ENCODE measurements at regions not wholly inside any gene's neighbourhood (a gene's known extent, or its start where the extent isn't known, plus 50 kb on each side); places are given as distances from the start of the nearest gene placed in this dataset.

GRCh38 chr16:59336136-59336695 is 602.1 kb upstream of the GOT2 start:
- TF ChIP-seq SMC3 (IDR thresholded peaks at IDR 0.05; ENCODE audit: low read depth, low read length) (no peak), EP300 (IDR thresholded peaks at IDR 0.05; ENCODE audit: borderline replicate concordance in 1 of 2, low read depth in 1 of 2, low read length in 1 of 2) (no peak), CTCF (IDR thresholded peaks at IDR 0.05) (no peak), TCF12 (IDR thresholded peaks at IDR 0.05) (no peak), TAF1 (IDR thresholded peaks at IDR 0.05; ENCODE audit: borderline replicate concordance, low read depth, low read length) (no peak), TEAD4 (IDR thresholded peaks at IDR 0.05; ENCODE audit: borderline replicate concordance, insufficient read depth) (no peak), REST (IDR thresholded peaks at IDR 0.05; ENCODE audit: low read depth, low read length) (no peak), POLR2AphosphoS5 (IDR thresholded peaks at IDR 0.05; ENCODE audit: low read depth, low read length) (no peak), GABPA (IDR thresholded peaks at IDR 0.05; ENCODE audit: low read depth) (no peak), RFX5 (IDR thresholded peaks at IDR 0.05; ENCODE audit: low read length) (no peak), CHD2 (IDR thresholded peaks at IDR 0.05; ENCODE audit: low read length, partially characterized antibody) (no peak)
- TF ChIP-seq, protein P1, sequence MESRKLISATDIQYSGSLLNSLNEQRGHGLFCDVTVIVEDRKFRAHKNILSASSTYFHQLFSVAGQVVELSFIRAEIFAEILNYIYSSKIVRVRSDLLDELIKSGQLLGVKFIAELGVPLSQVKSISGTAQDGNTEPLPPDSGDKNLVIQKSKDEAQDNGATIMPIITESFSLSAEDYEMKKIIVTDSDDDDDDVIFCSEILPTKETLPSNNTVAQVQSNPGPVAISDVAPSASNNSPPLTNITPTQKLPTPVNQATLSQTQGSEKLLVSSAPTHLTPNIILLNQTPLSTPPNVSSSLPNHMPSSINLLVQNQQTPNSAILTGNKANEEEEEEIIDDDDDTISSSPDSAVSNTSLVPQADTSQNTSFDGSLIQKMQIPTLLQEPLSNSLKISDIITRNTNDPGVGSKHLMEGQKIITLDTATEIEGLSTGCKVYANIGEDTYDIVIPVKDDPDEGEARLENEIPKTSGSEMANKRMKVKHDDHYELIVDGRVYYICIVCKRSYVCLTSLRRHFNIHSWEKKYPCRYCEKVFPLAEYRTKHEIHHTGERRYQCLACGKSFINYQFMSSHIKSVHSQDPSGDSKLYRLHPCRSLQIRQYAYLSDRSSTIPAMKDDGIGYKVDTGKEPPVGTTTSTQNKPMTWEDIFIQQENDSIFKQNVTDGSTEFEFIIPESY (IDR thresholded peaks at IDR 0.05; ENCODE audit: borderline replicate concordance, low read depth), result no peak

Data from SK-N-SH (cell line).